HFF-Myc (cell line): ENCODE measurements at regions not wholly inside any gene's neighbourhood (a gene's known extent, or its start where the extent isn't known, plus 50 kb on each side); places are given as distances from the start of the nearest gene placed in this dataset.

Experiments
- DNase-seq: peaks from one replicate; pipeline ENCODE4 v3.0.0-alpha.2; 2011; ENCODE audit warnings: low read depth; ENCODE audit errors: extremely low read depth
- H3K4me3 ChIP-seq: replicated peaks from 2 replicates; pipeline ENCODE4 v1.5.1; 2011; ENCODE audit warnings: low read depth, mild to moderate bottlenecking, control low read depth, low read length
- TF ChIP-seq, protein P1 (sequence below): IDR thresholded peaks from 2 replicates; pipeline ENCODE4 v1.5.1; 2012; ENCODE audit warnings: mild to moderate bottlenecking, low read depth, low read length, control low read depth; ENCODE audit errors: missing control alignments

DNA sequence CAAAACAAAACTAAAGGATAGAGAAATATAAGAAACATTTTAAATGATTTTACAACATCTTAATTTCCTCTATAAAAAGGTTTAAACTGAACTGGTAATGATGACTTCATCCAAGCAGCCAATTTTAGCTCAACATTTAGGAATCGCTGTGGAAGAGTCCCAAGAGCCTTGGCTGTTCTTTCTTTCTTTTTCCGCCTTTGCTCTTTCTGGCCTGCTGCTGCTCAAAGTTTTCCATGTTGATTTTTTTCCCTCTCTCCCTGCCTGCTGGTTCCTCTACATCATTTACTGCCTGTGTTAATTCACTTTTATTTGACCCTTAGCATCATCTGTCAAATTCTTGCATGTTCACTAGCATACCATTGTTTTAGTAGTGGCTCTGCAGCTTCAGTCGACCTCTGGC, 146.9 kb downstream of the EVX1 start:
- H3K4me3 ChIP-seq, result no peak overlapping the region
- no peak for DNase-seq
- TF ChIP-seq, protein P1, sequence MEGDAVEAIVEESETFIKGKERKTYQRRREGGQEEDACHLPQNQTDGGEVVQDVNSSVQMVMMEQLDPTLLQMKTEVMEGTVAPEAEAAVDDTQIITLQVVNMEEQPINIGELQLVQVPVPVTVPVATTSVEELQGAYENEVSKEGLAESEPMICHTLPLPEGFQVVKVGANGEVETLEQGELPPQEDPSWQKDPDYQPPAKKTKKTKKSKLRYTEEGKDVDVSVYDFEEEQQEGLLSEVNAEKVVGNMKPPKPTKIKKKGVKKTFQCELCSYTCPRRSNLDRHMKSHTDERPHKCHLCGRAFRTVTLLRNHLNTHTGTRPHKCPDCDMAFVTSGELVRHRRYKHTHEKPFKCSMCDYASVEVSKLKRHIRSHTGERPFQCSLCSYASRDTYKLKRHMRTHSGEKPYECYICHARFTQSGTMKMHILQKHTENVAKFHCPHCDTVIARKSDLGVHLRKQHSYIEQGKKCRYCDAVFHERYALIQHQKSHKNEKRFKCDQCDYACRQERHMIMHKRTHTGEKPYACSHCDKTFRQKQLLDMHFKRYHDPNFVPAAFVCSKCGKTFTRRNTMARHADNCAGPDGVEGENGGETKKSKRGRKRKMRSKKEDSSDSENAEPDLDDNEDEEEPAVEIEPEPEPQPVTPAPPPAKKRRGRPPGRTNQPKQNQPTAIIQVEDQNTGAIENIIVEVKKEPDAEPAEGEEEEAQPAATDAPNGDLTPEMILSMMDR, result no peak

DNA sequence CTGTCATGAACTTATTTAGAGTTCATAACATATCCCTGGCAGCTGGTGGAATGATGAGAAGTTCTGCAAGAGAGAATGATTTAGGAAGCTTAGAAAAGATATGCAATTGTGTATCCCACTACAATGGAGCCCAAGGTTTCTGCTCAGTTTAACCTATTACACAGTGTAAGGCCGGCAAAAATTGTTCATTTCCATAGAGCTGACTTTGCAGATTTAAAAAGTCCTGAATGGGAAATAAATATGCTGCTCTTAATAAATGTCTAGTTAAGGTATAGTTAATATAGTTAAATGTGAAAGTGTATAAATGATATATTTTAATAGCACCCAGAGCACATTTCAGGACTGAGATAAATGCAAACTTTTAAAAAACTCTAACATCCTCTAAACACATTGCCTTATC, 149.9 kb downstream of the EVX1 start:
- H3K4me3 ChIP-seq, result no peak overlapping the region
- DNase-seq, result no peak
- TF ChIP-seq, protein P1, result no peak

DNA sequence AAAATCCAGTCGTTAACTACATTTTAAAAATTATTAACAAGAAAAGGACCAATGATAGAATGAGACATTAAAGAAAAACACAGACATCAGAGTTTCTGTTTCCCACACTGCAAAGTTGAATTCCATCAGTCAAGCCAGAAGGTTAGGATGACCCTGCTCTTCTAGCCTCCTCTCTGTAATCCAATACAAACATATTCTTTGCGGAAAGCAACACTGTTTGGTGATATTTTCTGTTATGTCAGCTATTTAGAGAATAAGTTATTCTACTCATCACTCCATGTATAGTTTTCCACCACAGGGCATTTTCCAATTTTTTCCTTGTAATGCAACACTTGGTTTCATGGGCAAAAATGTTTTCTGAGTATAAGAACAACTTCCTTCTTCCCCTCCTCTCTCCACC, 152.3 kb downstream of the EVX1 start:
- DNase-seq, result no peak
- TF ChIP-seq, protein P1, result no peak

GRCh38 chr7:27395626-27396025, 153.0 kb downstream of the EVX1 start:
- TF ChIP-seq, protein P1, result no peak

More for the DNA sequence above, 152.3 kb downstream of the EVX1 start:
- H3K4me3 ChIP-seq, result no peak overlapping the region

DNA sequence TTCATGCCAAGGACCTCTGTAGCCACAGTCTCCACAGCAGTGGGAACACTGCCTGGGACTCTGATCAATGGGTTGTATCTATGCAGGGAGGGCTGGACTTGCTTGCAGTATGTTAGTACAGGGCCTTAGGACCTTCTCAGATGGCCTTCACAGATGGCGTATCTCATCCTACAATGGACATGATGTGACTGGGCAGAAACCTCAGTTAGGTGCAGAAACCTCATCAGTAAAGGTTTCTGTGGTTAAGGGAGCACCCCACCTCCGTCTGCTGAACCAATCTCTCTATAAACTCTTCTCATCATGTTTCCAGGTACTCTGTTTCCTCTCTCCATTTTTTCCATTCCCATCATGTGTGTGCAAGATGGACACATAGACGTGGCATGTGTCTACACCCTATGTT, 154.9 kb downstream of the EVX1 start:
- no peak overlapping the region for H3K4me3 ChIP-seq
- TF ChIP-seq, protein P1, result no peak
- no peak for DNase-seq

More at GRCh38 chr7:27395626-27396025, 153.0 kb downstream of the EVX1 start:
- no peak for DNase-seq
- H3K4me3 ChIP-seq, result no peak overlapping the region

- H3K4me3 ChIP-seq, result no peak overlapping the region
- DNase-seq, result no peak
- TF ChIP-seq, protein P1, result no peak
Observed at GRCh38 chr7:27398851-27399250, 156.2 kb downstream of the EVX1 start.

DNA sequence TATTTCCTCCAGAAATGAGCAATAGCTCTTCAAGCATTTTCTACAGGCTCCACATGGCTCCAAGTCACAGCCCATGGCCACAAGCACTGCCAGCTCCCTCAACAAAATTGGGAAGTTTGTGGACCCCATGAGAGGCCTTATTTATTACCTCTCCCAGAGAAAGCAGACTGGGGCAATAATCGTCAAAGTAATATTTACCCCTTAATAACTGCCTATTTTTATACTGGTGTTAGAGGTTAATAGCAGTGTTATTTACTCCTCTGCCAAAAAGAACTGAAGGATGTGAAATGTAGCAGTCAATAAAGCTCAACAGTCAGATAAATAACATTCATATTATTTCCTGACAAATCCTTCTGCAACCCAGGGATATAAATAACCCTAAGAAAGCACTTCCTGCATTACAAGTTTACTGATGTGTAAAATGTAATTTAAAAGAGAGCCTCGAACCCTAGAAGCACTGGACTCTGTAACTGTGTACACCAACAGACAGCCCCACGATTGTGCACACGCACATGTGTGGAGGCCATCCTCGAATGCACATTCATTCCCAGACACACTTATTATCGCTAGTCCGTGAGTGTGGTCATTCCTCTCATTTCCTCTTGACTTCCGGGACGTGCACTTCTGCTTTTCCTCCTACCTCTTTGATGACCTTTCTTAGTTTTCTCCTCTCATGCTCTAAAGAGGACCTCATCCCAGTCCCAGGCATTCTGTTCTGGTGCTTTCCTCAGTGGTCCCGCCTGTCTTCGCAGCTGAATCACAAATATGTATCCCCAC, 157.4 kb downstream of the EVX1 start:
- DNase-seq, result no peak
- TF ChIP-seq, protein P1, result no peak
- no peak overlapping the region for H3K4me3 ChIP-seq
